ENCODE measurements at regions not wholly inside any gene's neighbourhood (a gene's known extent, or its start where the extent isn't known, plus 50 kb on each side); places are given as distances from the start of the nearest gene placed in this dataset.
A peak's percentile ranks its signal among the peaks of the same experiment; 100 is the strongest.

GRCh38 chr2:217142649-217143266 lies 282.9 kb upstream of the TNP1 start:
- no peaks in the 10 kb centered on the region for H3K4me1 ChIP-seq (ENCODE audit: control insufficient read depth, insufficient read depth, low read length)
- no CpG with 5 or more reads among the region's 3 CpGs for WGBS (ENCODE audit: insufficient coverage)
- no peak overlapping the region for H3K4me3 ChIP-seq (ENCODE audit: low read depth, low read length)
- H3K27me3 ChIP-seq (ENCODE audit: control insufficient read depth, insufficient read depth, low read length): no peaks in the 10 kb centered on the region
- H3K27ac ChIP-seq (ENCODE audit: low read depth, low read length): no peak overlapping the region
- H3K9me3 ChIP-seq (ENCODE audit: control insufficient read depth, insufficient read depth, low read length): peaks cover 16% of the 10 kb centered on the region
- no peak for DNase-seq (ENCODE audit: low read depth in 4 of 6, low spot score in 6 of 6)
- H3K36me3 ChIP-seq (ENCODE audit: control insufficient read depth, insufficient read depth, low read length): no peaks in the 10 kb centered on the region

- DNase-seq (ENCODE audit: low read depth in 4 of 6, low spot score in 6 of 6): no peak
- no CpG with 5 or more reads among the region's 4 CpGs for WGBS (ENCODE audit: insufficient coverage)
Measured at GRCh38 chr2:217138284-217138683, 278.4 kb upstream of the TNP1 start.

GRCh38 chr2:217127744-217128143 lies 267.9 kb upstream of the TNP1 start:
- H3K4me1 ChIP-seq (ENCODE audit: control insufficient read depth, insufficient read depth, low read length): no peaks in the 10 kb centered on the region
- H3K9me3 ChIP-seq (ENCODE audit: control insufficient read depth, insufficient read depth, low read length): no peaks in the 10 kb centered on the region
- no peak for DNase-seq (ENCODE audit: low read depth in 4 of 6, low spot score in 6 of 6)
- no peak overlapping the region for H3K27ac ChIP-seq (ENCODE audit: low read depth, low read length)
- no peaks in the 10 kb centered on the region for H3K36me3 ChIP-seq (ENCODE audit: control insufficient read depth, insufficient read depth, low read length)
- H3K4me3 ChIP-seq (ENCODE audit: low read depth, low read length): no peak overlapping the region
- H3K27me3 ChIP-seq (ENCODE audit: control insufficient read depth, insufficient read depth, low read length): no peaks in the 10 kb centered on the region
- WGBS (ENCODE audit: insufficient coverage): 90% methylated on average over 2 of the region's 2 CpGs

More at GRCh38 chr2:217138284-217138683, 278.4 kb upstream of the TNP1 start:
- H3K9me3 ChIP-seq (ENCODE audit: control insufficient read depth, insufficient read depth, low read length): peaks cover 22% of the 10 kb centered on the region
- H3K27me3 ChIP-seq (ENCODE audit: control insufficient read depth, insufficient read depth, low read length): no peaks in the 10 kb centered on the region
- H3K4me3 ChIP-seq (ENCODE audit: low read depth, low read length): no peak overlapping the region
- H3K4me1 ChIP-seq (ENCODE audit: control insufficient read depth, insufficient read depth, low read length): no peaks in the 10 kb centered on the region
- H3K27ac ChIP-seq (ENCODE audit: low read depth, low read length): no peak overlapping the region
- no peaks in the 10 kb centered on the region for H3K36me3 ChIP-seq (ENCODE audit: control insufficient read depth, insufficient read depth, low read length)

- no peaks in the 10 kb centered on the region for H3K36me3 ChIP-seq (ENCODE audit: control insufficient read depth, insufficient read depth, low read length)
- H3K9me3 ChIP-seq (ENCODE audit: control insufficient read depth, insufficient read depth, low read length): no peaks in the 10 kb centered on the region
- H3K4me1 ChIP-seq (ENCODE audit: control insufficient read depth, insufficient read depth, low read length): no peaks in the 10 kb centered on the region
- DNase-seq (ENCODE audit: low read depth in 4 of 6, low spot score in 6 of 6): no peak
- H3K27me3 ChIP-seq (ENCODE audit: control insufficient read depth, insufficient read depth, low read length): no peaks in the 10 kb centered on the region
- WGBS (ENCODE audit: insufficient coverage): 91% methylated on average over 3 of the region's 3 CpGs
- no peak overlapping the region for H3K4me3 ChIP-seq (ENCODE audit: low read depth, low read length)
- no peak overlapping the region for H3K27ac ChIP-seq (ENCODE audit: low read depth, low read length)
Measured at GRCh38 chr2:217125014-217125413, 265.1 kb upstream of the TNP1 start.

GRCh38 chr2:217124050-217124449 lies 264.2 kb upstream of the TNP1 start:
- Histone ChIP-seq H3K4me1 (ENCODE audit: control insufficient read depth, insufficient read depth, low read length) (no peaks in the 10 kb centered on the region), H3K36me3 (ENCODE audit: control insufficient read depth, insufficient read depth, low read length) (no peaks in the 10 kb centered on the region), H3K4me3 (ENCODE audit: low read depth, low read length) (no peak overlapping the region), H3K27me3 (ENCODE audit: control insufficient read depth, insufficient read depth, low read length) (no peaks in the 10 kb centered on the region), H3K9me3 (ENCODE audit: control insufficient read depth, insufficient read depth, low read length) (no peaks in the 10 kb centered on the region), H3K27ac (ENCODE audit: low read depth, low read length) (no peak overlapping the region)
- WGBS (ENCODE audit: insufficient coverage): 100% methylated on average over 2 of the region's 2 CpGs
- no peak for DNase-seq (ENCODE audit: low read depth in 4 of 6, low spot score in 6 of 6)

- no CpG with 5 or more reads among the region's 2 CpGs for WGBS (ENCODE audit: insufficient coverage)
- H3K4me1 ChIP-seq (ENCODE audit: control insufficient read depth, insufficient read depth, low read length): no peaks in the 10 kb centered on the region
Measured at GRCh38 chr2:217121565-217121964, 261.7 kb upstream of the TNP1 start.

GRCh38 chr2:217120429-217120828 lies 260.6 kb upstream of the TNP1 start:
- no peak for DNase-seq (ENCODE audit: low read depth in 4 of 6, low spot score in 6 of 6)
- Histone ChIP-seq H3K27ac (ENCODE audit: low read depth, low read length) (no peak overlapping the region), H3K4me1 (ENCODE audit: control insufficient read depth, insufficient read depth, low read length) (no peaks in the 10 kb centered on the region), H3K9me3 (ENCODE audit: control insufficient read depth, insufficient read depth, low read length) (no peaks in the 10 kb centered on the region), H3K27me3 (ENCODE audit: control insufficient read depth, insufficient read depth, low read length) (no peaks in the 10 kb centered on the region), H3K4me3 (ENCODE audit: low read depth, low read length) (no peak overlapping the region), H3K36me3 (ENCODE audit: control insufficient read depth, insufficient read depth, low read length) (no peaks in the 10 kb centered on the region)
- WGBS (ENCODE audit: insufficient coverage): 100% methylated on average over 4 of the region's 4 CpGs

More at GRCh38 chr2:217121565-217121964, 261.7 kb upstream of the TNP1 start:
- Histone ChIP-seq H3K36me3 (ENCODE audit: control insufficient read depth, insufficient read depth, low read length) (no peaks in the 10 kb centered on the region), H3K9me3 (ENCODE audit: control insufficient read depth, insufficient read depth, low read length) (no peaks in the 10 kb centered on the region), H3K27ac (ENCODE audit: low read depth, low read length) (no peak overlapping the region), H3K4me3 (ENCODE audit: low read depth, low read length) (no peak overlapping the region), H3K27me3 (ENCODE audit: control insufficient read depth, insufficient read depth, low read length) (no peaks in the 10 kb centered on the region)
- DNase-seq (ENCODE audit: low read depth in 4 of 6, low spot score in 6 of 6): peak in 1 of 6 donors; percentile 46

- H3K4me3 ChIP-seq (ENCODE audit: low read depth, low read length): no peak overlapping the region
- no peak overlapping the region for H3K27ac ChIP-seq (ENCODE audit: low read depth, low read length)
- H3K36me3 ChIP-seq (ENCODE audit: control insufficient read depth, insufficient read depth, low read length): no peaks in the 10 kb centered on the region
- 80% methylated on average over 6 of the region's 7 CpGs for WGBS (ENCODE audit: insufficient coverage)
- no peaks in the 10 kb centered on the region for H3K27me3 ChIP-seq (ENCODE audit: control insufficient read depth, insufficient read depth, low read length)
- H3K9me3 ChIP-seq (ENCODE audit: control insufficient read depth, insufficient read depth, low read length): no peaks in the 10 kb centered on the region
- DNase-seq (ENCODE audit: low read depth in 4 of 6, low spot score in 6 of 6): peak in 2 of 6 donors; percentile 4 to 74
- no peaks in the 10 kb centered on the region for H3K4me1 ChIP-seq (ENCODE audit: control insufficient read depth, insufficient read depth, low read length)
Measured at GRCh38 chr2:217118559-217119284, 258.9 kb upstream of the TNP1 start.

GRCh38 chr2:217117523-217117922 lies 257.7 kb upstream of the TNP1 start:
- no peaks in the 10 kb centered on the region for H3K36me3 ChIP-seq (ENCODE audit: control insufficient read depth, insufficient read depth, low read length)
- no peaks in the 10 kb centered on the region for H3K9me3 ChIP-seq (ENCODE audit: control insufficient read depth, insufficient read depth, low read length)
- no peaks in the 10 kb centered on the region for H3K4me1 ChIP-seq (ENCODE audit: control insufficient read depth, insufficient read depth, low read length)
- DNase-seq (ENCODE audit: low read depth in 4 of 6, low spot score in 6 of 6): no peak
- no peak overlapping the region for H3K4me3 ChIP-seq (ENCODE audit: low read depth, low read length)
- WGBS (ENCODE audit: insufficient coverage): 100% methylated on average over 1 of the region's 1 CpG
- H3K27ac ChIP-seq (ENCODE audit: low read depth, low read length): no peak overlapping the region
- no peaks in the 10 kb centered on the region for H3K27me3 ChIP-seq (ENCODE audit: control insufficient read depth, insufficient read depth, low read length)

- Histone ChIP-seq H3K36me3 (ENCODE audit: control insufficient read depth, insufficient read depth, low read length) (no peaks in the 10 kb centered on the region), H3K27ac (ENCODE audit: low read depth, low read length) (no peak overlapping the region), H3K27me3 (ENCODE audit: control insufficient read depth, insufficient read depth, low read length) (no peaks in the 10 kb centered on the region), H3K9me3 (ENCODE audit: control insufficient read depth, insufficient read depth, low read length) (no peaks in the 10 kb centered on the region), H3K4me3 (ENCODE audit: low read depth, low read length) (no peak overlapping the region), H3K4me1 (ENCODE audit: control insufficient read depth, insufficient read depth, low read length) (no peaks in the 10 kb centered on the region)
- no CpG with 5 or more reads among the region's 1 CpG for WGBS (ENCODE audit: insufficient coverage)
- peak in 1 of 6 donors; percentile 37 for DNase-seq (ENCODE audit: low read depth in 4 of 6, low spot score in 6 of 6)
Measured at GRCh38 chr2:217116610-217117009, 256.7 kb upstream of the TNP1 start.

All from spinal cord (tissue), 9 donors.